Spleen (tissue), 11 donors: ENCODE measurements at regions not wholly inside any gene's neighbourhood (a gene's known extent, or its start where the extent isn't known, plus 50 kb on each side); places are given as distances from the start of the nearest gene placed in this dataset.
A peak's percentile ranks its signal among the peaks of the same experiment; 100 is the strongest.

Experiments
- DNase-seq: peaks from one replicate; pipeline ENCODE4 v3.0.0-alpha.2; 2020
- H3K27ac ChIP-seq, 8 donors: fragments of 200-600 bp; sonication (generic) in 7 of 8; 1 replicate in 4 of 8; 2 replicates in 4 of 8; pipeline versions ENCODE4 v1.5.0 to v1.8.0; 2016 to 2021; ENCODE audit warnings: inconsistent platforms in 4 of 8, mild to moderate bottlenecking in 4 of 8, moderate library complexity in 1 of 8
- H3K27me3 ChIP-seq, 7 donors: fragments of 200-600 bp; sonication (generic) in 6 of 7; replicated peaks in 1 of 7; 1 replicate in 4 of 7; 2 replicates in 3 of 7; pipeline versions ENCODE4 v1.5.0 to v1.8.0; 2016 to 2021; ENCODE audit warnings: inconsistent platforms in 3 of 7, mild to moderate bottlenecking in 1 of 7
- H3K36me3 ChIP-seq, 6 donors: fragments of 200-600 bp; sonication (generic) in 5 of 6; 1 replicate in 4 of 6; 2 replicates in 2 of 6; pipeline versions ENCODE4 v1.5.0 to v1.8.0; 2016 to 2021; ENCODE audit warnings: inconsistent platforms in 2 of 6
- H3K4me1 ChIP-seq, 6 donors: fragments of 200-600 bp; sonication (generic) in 5 of 6; 1 replicate in 3 of 6; 2 replicates in 3 of 6; pipeline versions ENCODE4 v1.5.0 to v1.8.0; 2016 to 2021; ENCODE audit warnings: inconsistent platforms in 3 of 6
- H3K4me3 ChIP-seq, 8 donors: fragments of 200-600 bp; sonication (generic) in 7 of 8; 1 replicate in 4 of 8; 2 replicates in 4 of 8; pipeline versions ENCODE4 v1.5.0 to v1.8.0; 2016 to 2021; ENCODE audit warnings: inconsistent platforms in 4 of 8, mild to moderate bottlenecking in 4 of 8, moderate library complexity in 2 of 8
- H3K9me3 ChIP-seq, 8 donors: fragments of 200-600 bp; sonication (generic) in 7 of 8; 1 replicate in 4 of 8; 2 replicates in 4 of 8; pipeline versions ENCODE4 v1.5.0 to v1.8.0; 2016 to 2021; ENCODE audit warnings: inconsistent platforms in 4 of 8
- CTCF ChIP-seq, 11 experiments: fragments of 200-600 bp in 7 of 11; fragments of 450-650 bp in 4 of 11; sonication (generic) in 4 of 11; IDR thresholded peaks in 8 of 11; conservative IDR thresholded peaks in 3 of 11; 1 replicate in 7 of 11; 2 replicates in 4 of 11; pipeline versions ENCODE4 v1.4.0 to v1.8.0; 2016 to 2021; ENCODE audit warnings: antibody characterized with exemption in 11 of 11, inconsistent platforms in 4 of 11, mild to moderate bottlenecking in 1 of 11
- POLR2A ChIP-seq, 3 donors: fragments of 450-650 bp; IDR thresholded peaks; one replicate each; pipeline ENCODE4 v1.5.1; 2017; ENCODE audit warnings: antibody characterized with exemption in 3 of 3, mild to moderate bottlenecking in 1 of 3
- POLR2AphosphoS5 ChIP-seq, 3 donors: sonication (generic); formaldehyde crosslinking; IDR thresholded peaks; one replicate each; pipeline ENCODE4 v1.5.1; 2017; ENCODE audit warnings: antibody characterized with exemption in 3 of 3
- WGBS, 5 donors: extraction: QIAGEN DNeasy Blood & Tissue Kit in 3 of 5; methylation state at CpG; one replicate each; pipeline versions ENCODE4 v1.1.5 to v1.1.7; 2013 to 2018; 5-methylcytosine and 5-hydroxymethylcytosine counted together
- intact Hi-C: fragments of 100-400 bp; cut with DNase I; formaldehyde crosslinking; loops from one replicate; pipeline ENCODE4 v1.15.0; 2023; ENCODE audit warnings: low total_unique reads
- donor health status: healthy with polysubstance abuse.
- donor health status: DM: no; HTN: no; CAD: no; lungs with moderate emphysema.
- donor health status: DM: no; HTN: no; CAD: no.
- donor health status: Bipolar disorder and iron deficiency.
- donor health status: healthy.
- donor health status: DM: no; HTN: no; CAD: no.
- donor health status: DM: yes; HTN: yes; CAD: no.

GRCh38 chr15:92843326-92843725 lies 56.8 kb upstream of the CHD2 start:
- H3K27ac ChIP-seq, result peak overlapping the region in 7 of 8 donors; percentile 41 to 92 (median 89)
- peaks cover 28 to 88% (median 56%) of the 10 kb centered on the region in 6 donors for H3K4me1 ChIP-seq
- H3K27me3 ChIP-seq, result no peaks in the 10 kb centered on the region
- no peak for DNase-seq
- H3K4me3 ChIP-seq, result no peak overlapping the region
- TF ChIP-seq POLR2A (IDR thresholded peaks at IDR 0.05), result no peak
- TF ChIP-seq CTCF (IDR thresholded peaks at IDR 0.05 in 8 of 11, conservative IDR thresholded peaks at IDR 0.05 in 3 of 11), result no peak
- no peak for TF ChIP-seq POLR2AphosphoS5 (IDR thresholded peaks at IDR 0.05)
- intact Hi-C loops, result no loop called here
- no peaks in the 10 kb centered on the region for H3K9me3 ChIP-seq
- no peaks in the 10 kb centered on the region for H3K36me3 ChIP-seq
- 95 to 96% (median 95%) methylated on average over 8 of the region's 8 CpGs for WGBS, 5 donors

- no peak overlapping the region for H3K4me3 ChIP-seq
- DNase-seq, result no peak
- 67 to 81% (median 71%) methylated on average over 7 of the region's 7 CpGs for WGBS, 5 donors
- H3K36me3 ChIP-seq, result no peaks in the 10 kb centered on the region
- intact Hi-C loops, result no loop called here
- TF ChIP-seq POLR2A (IDR thresholded peaks at IDR 0.05), result no peak
- TF ChIP-seq CTCF (IDR thresholded peaks at IDR 0.05 in 8 of 11, conservative IDR thresholded peaks at IDR 0.05 in 3 of 11), result no peak
- no peak for TF ChIP-seq POLR2AphosphoS5 (IDR thresholded peaks at IDR 0.05)
- H3K27me3 ChIP-seq, result no peaks in the 10 kb centered on the region
- peaks cover 28 to 88% (median 61%) of the 10 kb centered on the region in 6 donors for H3K4me1 ChIP-seq
- H3K9me3 ChIP-seq, result no peaks in the 10 kb centered on the region
- H3K27ac ChIP-seq, result peak overlapping the region; percentile 79 to 92 (median 89)
Measured at GRCh38 chr15:92843814-92844213, 56.3 kb upstream of the CHD2 start.

GRCh38 chr15:92845126-92845508 lies 55.0 kb upstream of the CHD2 start:
- TF ChIP-seq CTCF (IDR thresholded peaks at IDR 0.05 in 8 of 11, conservative IDR thresholded peaks at IDR 0.05 in 3 of 11) (no peak), POLR2AphosphoS5 (IDR thresholded peaks at IDR 0.05) (peak in 1 of 3 donors; percentile 43)
- Histone ChIP-seq H3K4me3 (peak overlapping the region in 1 of 8 donors; percentile 47), H3K27ac (peak overlapping the region; percentile 79 to 92 (median 89)), H3K36me3 (no peaks in the 10 kb centered on the region), H3K9me3 (peaks cover 0 to under 1% (median 0%) of the 10 kb centered on the region in 8 donors), H3K27me3 (no peaks in the 10 kb centered on the region), H3K4me1 (peaks cover 18 to 88% (median 60%) of the 10 kb centered on the region in 6 donors)
- DNase-seq, result no peak
- intact Hi-C loops, result no loop called here

- Histone ChIP-seq H3K4me1 (peaks cover 18 to 75% (median 47%) of the 10 kb centered on the region in 6 donors), H3K4me3 (no peak overlapping the region)
Measured at GRCh38 chr15:92846741-92847140, 53.4 kb upstream of the CHD2 start.

More at GRCh38 chr15:92846741-92847140, 53.4 kb upstream of the CHD2 start:
- Histone ChIP-seq H3K9me3 (peaks cover 0 to 5% (median 0%) of the 10 kb centered on the region in 8 donors), H3K36me3 (no peaks in the 10 kb centered on the region), H3K27me3 (no peaks in the 10 kb centered on the region), H3K27ac (peak overlapping the region in 4 of 8 donors; percentile 79 to 92 (median 90))
- WGBS, 5 donors, result 85 to 100% (median 89%) methylated on average over 1 of the region's 1 CpG
- no peak for DNase-seq
- intact Hi-C loops, result no loop called here
- TF ChIP-seq POLR2A (IDR thresholded peaks at IDR 0.05) (no peak), POLR2AphosphoS5 (IDR thresholded peaks at IDR 0.05) (no peak), CTCF (IDR thresholded peaks at IDR 0.05 in 8 of 11, conservative IDR thresholded peaks at IDR 0.05 in 3 of 11) (no peak)
